ENCODE measurements at regions not wholly inside any gene's neighbourhood (a gene's known extent, or its start where the extent isn't known, plus 50 kb on each side); places are given as distances from the start of the nearest gene placed in this dataset.

GRCh38 chr2:147495734-147496133, 349.1 kb upstream of the ACVR2A start:
- no peak for DNase-seq

GRCh38 chr2:147492471-147492870, 352.4 kb upstream of the ACVR2A start:
- no peak for DNase-seq

DNA sequence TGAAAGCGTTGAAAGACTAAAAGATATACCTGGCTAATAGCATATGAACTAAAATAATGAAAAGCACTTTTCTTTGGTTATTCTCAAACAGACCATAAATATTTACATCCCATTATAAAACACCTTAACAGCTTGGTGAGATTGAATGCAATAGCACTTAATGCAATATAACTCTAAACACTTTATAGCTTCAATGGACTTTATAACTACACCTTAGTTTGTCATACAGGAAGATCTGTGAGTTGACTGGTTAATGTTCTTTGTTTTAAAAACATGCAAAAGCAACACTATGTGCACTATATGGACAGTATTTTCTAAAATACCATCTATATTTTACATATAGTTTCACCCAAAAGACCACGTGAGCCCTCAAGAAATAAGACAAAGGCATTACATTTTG, 353.3 kb upstream of the ACVR2A start:
- DNase-seq: no peak

DNA sequence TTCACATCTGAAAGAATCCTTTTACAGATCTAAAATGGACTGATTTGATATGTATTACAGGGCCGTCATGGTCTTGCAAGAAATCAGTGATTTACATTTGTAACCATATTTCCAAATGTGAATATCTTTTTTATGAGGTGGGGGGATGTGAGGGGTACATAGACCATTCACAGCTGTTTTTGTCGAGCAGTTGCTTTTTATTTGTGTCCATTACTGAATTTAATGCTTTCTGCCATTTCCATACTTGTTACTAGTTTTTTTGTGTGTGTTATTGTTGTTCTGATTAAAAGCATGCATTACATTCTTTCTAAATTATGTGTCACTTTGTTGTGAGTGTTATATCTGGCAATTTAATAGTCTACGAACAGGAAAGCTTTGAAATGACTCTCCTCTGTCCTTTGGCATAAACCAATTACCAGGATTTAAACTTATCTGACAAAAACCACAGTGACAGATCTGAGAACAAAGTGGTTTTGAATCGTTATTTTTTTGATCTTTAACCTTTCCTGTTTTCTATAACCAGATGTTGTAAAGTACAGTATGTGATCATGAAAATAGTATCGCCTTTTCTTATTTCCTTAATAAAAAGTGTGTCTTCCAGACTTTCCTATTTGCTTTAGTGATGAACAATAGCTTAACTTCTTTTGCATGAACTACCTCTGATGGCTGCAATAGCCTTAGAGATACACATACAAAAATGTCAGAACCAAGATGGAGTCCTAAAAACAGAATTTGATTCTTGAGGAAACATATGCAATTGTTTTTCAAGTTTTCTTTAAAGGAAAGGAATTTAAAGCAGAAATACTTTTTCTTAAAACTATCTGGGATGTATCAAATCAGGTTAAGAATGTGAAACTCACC, 354.2 kb upstream of the ACVR2A start:
- no peak for DNase-seq

DNA sequence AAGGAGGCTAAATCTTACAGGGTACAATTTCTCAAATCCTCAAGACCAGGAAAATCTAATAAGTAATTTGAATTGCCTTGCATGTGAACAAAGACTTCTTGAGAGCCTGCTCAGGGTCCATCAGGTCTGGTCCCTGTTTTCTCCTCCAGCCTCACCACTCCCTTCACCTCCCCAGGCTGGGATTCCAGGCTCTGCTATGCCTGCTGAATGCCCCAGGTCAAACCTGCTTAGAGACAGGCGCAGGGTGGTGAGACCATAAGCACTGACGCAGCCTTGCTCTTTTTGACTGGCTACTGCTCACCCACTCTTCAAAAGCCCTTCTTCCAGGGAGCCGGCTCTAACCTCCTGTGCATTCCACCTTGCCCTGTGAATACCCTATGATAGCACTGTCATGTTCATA, 356.4 kb upstream of the ACVR2A start:
- no peak for DNase-seq

- DNase-seq: no peak
These were observed 356.9 kb upstream of the ACVR2A start for GRCh38 chr2:147487978-147488289.

DNA sequence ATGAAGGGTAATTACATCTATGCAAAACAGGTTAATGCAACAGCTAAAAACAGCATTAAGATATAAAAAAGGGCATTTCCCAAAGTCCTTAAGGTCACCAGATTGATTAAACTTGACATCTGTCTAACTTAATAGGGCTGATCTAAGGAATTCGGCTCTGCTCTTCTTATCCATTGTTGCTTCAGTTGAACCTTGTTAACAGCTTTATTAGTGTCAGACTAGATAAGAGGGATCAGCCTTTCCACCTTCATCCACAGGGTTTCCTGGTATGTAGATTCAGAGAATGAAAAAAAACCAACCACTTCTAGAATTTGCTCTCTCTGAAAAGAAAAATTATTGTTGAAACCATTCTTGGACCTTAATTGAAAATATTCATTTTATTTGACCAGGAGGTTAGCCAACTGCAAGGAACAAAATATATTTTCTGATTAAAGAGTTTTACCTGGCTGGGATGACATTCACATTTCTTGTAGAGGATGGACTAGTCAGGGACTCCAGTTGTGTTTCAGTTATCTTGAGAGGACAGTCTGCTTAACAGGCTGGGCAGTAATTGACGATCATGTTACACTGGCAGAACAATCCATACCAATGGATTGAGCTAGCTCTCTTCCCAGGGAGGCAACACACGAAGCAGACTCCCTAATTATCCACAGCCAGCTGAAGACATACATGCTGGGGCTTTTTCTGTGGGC, 357.4 kb upstream of the ACVR2A start:
- no peak for DNase-seq

- no peak for DNase-seq
These were observed 359.5 kb upstream of the ACVR2A start for GRCh38 chr2:147485210-147485851.

- no peak for DNase-seq
These were observed 360.9 kb upstream of the ACVR2A start for GRCh38 chr2:147483911-147484310.

DNA sequence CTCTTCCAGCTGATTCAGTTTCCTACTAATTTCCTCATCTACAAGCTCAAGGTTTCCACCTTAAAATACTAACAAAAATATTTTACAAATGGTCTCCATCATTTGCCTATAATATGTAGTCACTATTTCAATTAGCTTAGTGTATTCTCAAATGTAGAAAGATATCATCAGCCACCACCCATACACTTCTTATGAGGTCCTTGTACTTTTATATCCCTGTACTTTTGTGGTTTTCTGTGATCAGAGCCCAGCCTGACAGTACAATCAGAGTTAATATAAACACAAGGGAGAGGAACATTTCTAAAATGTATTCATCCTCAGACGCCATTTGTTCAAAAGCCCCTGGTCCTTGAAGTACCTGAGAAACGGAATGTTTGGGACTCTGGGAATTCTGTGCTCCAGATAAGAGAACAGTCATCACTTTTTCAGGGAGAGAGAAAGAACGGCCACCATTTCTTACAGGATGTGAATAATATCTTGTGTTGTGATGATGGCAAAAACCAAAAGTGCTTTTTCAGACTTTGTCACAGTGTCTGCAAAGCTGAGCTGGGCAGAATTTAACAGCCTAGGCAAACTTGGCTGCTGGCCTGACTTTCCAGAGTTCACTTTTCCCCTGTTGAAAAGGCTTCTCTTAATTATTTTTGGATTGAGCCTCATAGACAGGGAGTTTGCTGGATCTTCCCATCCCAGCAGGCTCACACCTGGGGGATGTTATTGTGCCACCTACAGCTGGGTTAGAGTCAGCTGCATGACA, 361.7 kb upstream of the ACVR2A start:
- no peak for DNase-seq

DNA sequence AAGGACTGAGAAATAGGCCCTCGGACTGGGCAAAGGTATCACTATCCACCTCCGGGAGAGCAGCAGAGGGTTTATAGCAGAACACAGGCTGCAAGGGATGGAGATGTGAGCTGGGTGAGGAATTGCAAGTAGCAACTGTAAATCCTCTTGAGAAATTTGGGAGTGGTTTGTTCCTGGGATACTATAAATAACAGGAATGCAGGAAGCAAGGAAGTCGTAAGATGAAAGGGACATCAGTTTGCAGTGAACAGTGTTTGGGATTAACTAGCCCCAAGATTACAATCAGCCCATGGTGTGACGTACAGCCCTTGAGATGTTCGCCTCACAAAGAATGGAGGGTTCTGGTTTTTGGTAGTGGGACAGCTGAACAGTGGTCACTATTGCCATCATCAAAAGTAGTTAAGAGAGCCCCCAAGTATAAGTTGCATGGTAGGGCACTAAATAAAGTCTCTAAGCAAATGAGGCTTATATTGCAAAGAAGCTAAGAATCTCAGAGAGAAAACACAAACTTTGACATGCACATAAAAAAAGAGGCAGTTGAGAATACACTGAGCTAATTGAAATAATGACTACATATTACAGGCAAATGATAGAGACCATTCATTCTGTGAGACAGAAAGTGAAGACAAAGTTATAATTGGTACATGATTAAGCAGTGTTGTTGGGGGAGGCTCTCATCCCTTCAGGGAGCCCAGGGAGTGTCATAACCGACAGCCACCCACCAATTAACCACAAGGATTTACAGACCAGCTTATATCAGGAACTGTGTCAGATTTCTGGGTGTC, 362.5 kb upstream of the ACVR2A start:
- DNase-seq: no peak

GRCh38 chr2:147479358-147479757, 365.5 kb upstream of the ACVR2A start:
- DNase-seq: no peak

DNA sequence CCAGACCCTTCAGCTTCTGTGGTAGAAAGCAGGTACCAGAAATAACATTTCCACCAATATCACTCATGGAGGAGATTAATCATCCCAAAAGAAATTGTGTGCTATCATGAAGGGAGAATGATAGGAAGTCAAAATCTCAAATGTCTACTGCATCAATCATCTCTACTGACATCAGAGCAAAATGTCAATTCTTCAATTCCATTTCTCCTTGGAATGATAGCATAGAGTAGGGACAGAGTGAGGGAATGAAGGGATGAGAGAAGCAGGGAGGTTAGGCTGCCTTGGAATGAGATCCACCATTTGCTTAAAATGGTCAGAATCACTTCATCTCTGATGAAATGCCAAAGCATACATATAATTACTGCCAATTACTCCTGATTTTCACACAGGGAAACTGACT, 371.8 kb upstream of the ACVR2A start:
- DNase-seq: no peak

- DNase-seq: no peak
These were observed 373.7 kb upstream of the ACVR2A start for GRCh38 chr2:147471126-147471525.

DNA sequence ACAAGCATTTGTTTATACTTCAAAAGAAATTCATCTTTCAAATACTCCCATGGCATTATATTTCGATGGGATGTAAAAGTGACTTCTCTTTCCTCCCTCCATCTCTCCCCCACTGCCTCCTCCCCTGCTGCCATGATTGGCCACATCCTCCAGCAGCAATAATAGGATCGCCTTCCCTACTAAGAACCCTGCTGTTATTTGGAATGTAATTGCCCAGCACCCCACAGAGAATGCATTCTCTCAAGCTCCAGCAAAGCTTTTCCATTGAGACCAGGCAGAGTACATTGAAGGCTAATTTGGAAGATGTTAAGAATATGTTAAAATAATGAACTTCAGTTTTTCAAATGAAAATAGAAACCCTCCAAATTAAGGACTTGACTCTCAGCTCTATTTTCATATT, 375.4 kb upstream of the ACVR2A start:
- DNase-seq: no peak

- no peak for DNase-seq
These were observed 375.9 kb upstream of the ACVR2A start for GRCh38 chr2:147468963-147469362.

DNA sequence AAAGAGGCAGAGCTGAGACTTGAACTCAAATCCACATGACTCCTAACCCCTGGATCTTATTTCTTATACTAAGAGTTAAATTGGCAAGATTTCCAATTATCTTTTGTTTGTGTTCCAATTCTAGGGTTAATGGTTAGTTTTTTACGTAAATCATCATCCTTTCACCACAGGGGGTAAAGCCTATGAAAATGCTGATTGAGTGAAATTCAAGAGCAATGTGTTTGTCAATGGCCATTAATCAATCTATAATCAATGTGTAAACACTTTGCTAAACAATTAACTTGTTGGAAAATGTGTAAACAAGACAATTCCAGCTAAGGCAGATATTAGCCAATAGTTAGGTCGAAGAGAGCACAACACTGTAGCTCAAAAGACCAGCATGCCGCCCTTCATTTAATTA, 376.5 kb upstream of the ACVR2A start:
- DNase-seq: no peak

DNA sequence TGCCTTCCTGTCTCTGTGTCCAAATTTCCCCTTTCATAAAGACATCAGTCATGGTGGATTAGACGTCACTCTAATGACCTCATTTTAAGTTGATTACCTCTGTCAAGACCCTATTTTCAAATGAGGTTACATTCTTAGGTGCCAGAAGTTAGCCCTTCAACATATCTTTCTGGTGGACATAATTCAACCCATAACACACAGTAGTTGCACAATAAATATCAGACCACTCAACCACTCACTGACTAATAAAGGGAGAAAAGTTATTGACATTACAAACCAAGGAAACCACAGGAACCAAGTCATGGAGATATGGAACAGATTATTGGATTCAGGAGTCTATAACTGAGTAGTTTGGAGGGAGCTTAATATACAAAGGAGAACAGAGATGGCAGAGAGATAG, 377.4 kb upstream of the ACVR2A start:
- no peak for DNase-seq

DNA sequence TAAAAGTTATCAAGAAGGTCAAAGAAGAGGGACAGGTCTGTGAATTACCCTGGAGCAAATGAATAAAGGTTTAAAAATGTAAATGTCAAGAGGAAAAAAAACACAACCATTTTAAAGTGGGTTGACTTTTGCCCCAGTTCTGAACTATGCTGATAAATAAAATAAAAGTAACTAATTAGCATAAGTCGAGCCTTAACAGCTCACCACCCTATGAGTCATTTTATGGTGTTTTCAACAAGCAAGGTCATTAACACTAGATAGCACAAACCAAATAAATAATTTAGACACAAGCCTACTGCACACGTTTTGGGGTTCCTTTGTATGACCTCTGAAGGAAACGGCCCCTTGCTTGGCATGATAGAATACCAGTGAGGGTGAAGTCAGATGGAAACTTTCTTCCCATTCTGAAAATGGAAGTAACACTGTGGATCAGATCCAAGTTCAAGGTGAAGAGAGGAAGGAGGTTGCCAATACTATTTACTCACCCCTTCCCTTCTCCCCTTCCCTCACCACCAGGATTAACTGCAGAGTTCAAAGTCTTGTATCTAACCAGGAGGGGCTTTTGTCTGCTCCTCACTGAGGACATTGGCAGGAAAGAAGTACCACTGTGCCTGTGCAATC, 380.0 kb upstream of the ACVR2A start:
- DNase-seq: no peak

DNA sequence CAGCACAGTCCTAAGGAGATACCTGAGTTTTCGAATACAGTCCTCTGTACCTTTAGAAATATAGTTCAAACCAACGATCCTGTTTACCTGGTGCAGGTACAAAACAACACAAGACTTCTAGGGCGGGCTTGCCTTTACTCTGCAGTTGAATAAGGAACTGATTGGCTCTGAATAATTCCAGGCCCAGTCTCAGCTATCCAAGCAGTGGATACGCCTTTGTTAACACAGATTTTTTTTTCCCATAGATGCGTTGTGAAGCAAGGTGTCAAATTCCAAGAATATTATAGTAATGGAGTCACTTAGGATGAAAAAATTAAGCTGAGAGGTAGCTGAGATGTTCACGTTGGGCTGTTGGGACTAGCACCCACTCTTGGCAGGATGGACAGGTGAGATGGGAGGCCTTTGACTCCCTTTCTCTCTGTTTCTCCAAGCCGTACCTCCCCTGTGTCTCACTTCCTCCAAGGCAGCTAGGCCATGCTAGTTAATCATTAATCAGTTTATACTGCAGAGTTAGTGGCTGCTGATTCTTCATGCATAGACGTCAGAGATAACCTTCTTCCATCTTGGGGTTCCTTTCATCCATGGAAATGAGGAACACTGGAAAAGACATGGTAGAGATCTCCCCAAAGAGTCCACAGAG, 380.8 kb upstream of the ACVR2A start:
- no peak for DNase-seq

DNA sequence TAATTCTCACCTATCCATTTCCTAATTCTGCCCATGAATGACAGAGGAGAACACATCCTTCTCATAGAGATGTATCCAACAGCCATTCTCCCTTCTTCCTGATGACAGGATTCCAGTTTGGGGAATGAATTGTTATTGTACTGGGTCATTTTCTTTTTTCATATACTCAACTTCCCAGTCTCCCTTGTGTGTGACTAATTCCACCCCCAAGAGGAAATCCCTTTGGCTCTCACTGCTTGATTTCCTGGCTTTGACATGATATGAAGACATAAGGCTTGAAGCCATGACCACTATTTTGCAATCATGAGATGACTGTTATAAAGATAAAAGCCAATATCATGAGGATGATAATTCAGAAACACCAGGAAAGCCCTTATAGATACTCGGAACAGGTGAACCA, 384.7 kb upstream of the ACVR2A start:
- DNase-seq: no peak

- no peak for DNase-seq
These were observed 388.1 kb upstream of the ACVR2A start for GRCh38 chr2:147456779-147457178.

Measured in activated naive CD4-positive, alpha-beta T cell (primary cell).